ENCODE measurements at regions not wholly inside any gene's neighbourhood (a gene's known extent, or its start where the extent isn't known, plus 50 kb on each side); places are given as distances from the start of the nearest gene placed in this dataset.

- H3K9me3 Mint-ChIP-seq: peaks cover 0 to 7% (median 4%) of the 10 kb centered on the region in 3 donors
- no peak overlapping the region for H3K27ac Mint-ChIP-seq
- H3K4me1 Mint-ChIP-seq: no peaks in the 10 kb centered on the region
- no peaks in the 10 kb centered on the region for H3K36me3 Mint-ChIP-seq
- H3K4me3 Mint-ChIP-seq: no peak overlapping the region
- H3K27me3 Mint-ChIP-seq: no peaks in the 10 kb centered on the region
Observed at GRCh38 chr13:87903553-87903952, 232.4 kb downstream of the SLITRK5 start.

GRCh38 chr13:87906411-87906810 is 235.2 kb downstream of the SLITRK5 start:
- H3K4me3 Mint-ChIP-seq: no peak overlapping the region
- H3K4me1 Mint-ChIP-seq: peaks cover 0 to 1% (median 0%) of the 10 kb centered on the region in 3 donors
- H3K9me3 Mint-ChIP-seq: peaks cover 0 to 4% (median 3%) of the 10 kb centered on the region in 3 donors
- H3K27ac Mint-ChIP-seq: no peak overlapping the region
- H3K36me3 Mint-ChIP-seq: no peaks in the 10 kb centered on the region
- no peaks in the 10 kb centered on the region for H3K27me3 Mint-ChIP-seq

GRCh38 chr13:87907202-87907601 is 236.0 kb downstream of the SLITRK5 start:
- peaks cover 0 to 4% (median 3%) of the 10 kb centered on the region in 3 donors for H3K9me3 Mint-ChIP-seq
- no peak overlapping the region for H3K4me3 Mint-ChIP-seq
- no peaks in the 10 kb centered on the region for H3K27me3 Mint-ChIP-seq
- H3K27ac Mint-ChIP-seq: no peak overlapping the region
- H3K4me1 Mint-ChIP-seq: peaks cover 0 to 1% (median 0%) of the 10 kb centered on the region in 3 donors
- H3K36me3 Mint-ChIP-seq: no peaks in the 10 kb centered on the region

GRCh38 chr13:87919956-87920355 is 248.8 kb downstream of the SLITRK5 start:
- Mint-ChIP-seq H3K27ac (no peak overlapping the region), H3K4me1 (peaks cover 0 to 5% (median 0%) of the 10 kb centered on the region in 3 donors), H3K4me3 (no peak overlapping the region), H3K36me3 (no peaks in the 10 kb centered on the region), H3K9me3 (peaks cover 5 to 11% (median 7%) of the 10 kb centered on the region in 3 donors), H3K27me3 (no peaks in the 10 kb centered on the region)

GRCh38 chr13:87923753-87924152 is 252.6 kb downstream of the SLITRK5 start:
- no peak overlapping the region for H3K27ac Mint-ChIP-seq
- peaks cover 2 to 12% (median 6%) of the 10 kb centered on the region in 3 donors for H3K9me3 Mint-ChIP-seq
- peaks cover 0 to 2% (median 0%) of the 10 kb centered on the region in 3 donors for H3K4me1 Mint-ChIP-seq
- H3K36me3 Mint-ChIP-seq: no peaks in the 10 kb centered on the region
- no peaks in the 10 kb centered on the region for H3K27me3 Mint-ChIP-seq
- no peak overlapping the region for H3K4me3 Mint-ChIP-seq

- Mint-ChIP-seq H3K36me3 (no peaks in the 10 kb centered on the region), H3K4me1 (peaks cover 0 to 2% (median 0%) of the 10 kb centered on the region in 3 donors), H3K9me3 (peaks cover 2 to 12% (median 6%) of the 10 kb centered on the region in 3 donors), H3K4me3 (no peak overlapping the region), H3K27ac (no peak overlapping the region), H3K27me3 (no peaks in the 10 kb centered on the region)
Observed at GRCh38 chr13:87925006-87925405, 253.8 kb downstream of the SLITRK5 start.

GRCh38 chr13:87940776-87941175 is 269.6 kb downstream of the SLITRK5 start:
- no peak overlapping the region for H3K27ac Mint-ChIP-seq
- no peak overlapping the region for H3K4me3 Mint-ChIP-seq
- H3K4me1 Mint-ChIP-seq: no peaks in the 10 kb centered on the region
- no peaks in the 10 kb centered on the region for H3K36me3 Mint-ChIP-seq
- H3K27me3 Mint-ChIP-seq: no peaks in the 10 kb centered on the region
- peaks cover 0 to 8% (median 4%) of the 10 kb centered on the region in 3 donors for H3K9me3 Mint-ChIP-seq

GRCh38 chr13:87941226-87941625 is 270.1 kb downstream of the SLITRK5 start:
- no peaks in the 10 kb centered on the region for H3K4me1 Mint-ChIP-seq
- H3K36me3 Mint-ChIP-seq: no peaks in the 10 kb centered on the region
- H3K27me3 Mint-ChIP-seq: no peaks in the 10 kb centered on the region
- H3K27ac Mint-ChIP-seq: no peak overlapping the region
- peaks cover 0 to 8% (median 4%) of the 10 kb centered on the region in 3 donors for H3K9me3 Mint-ChIP-seq
- no peak overlapping the region for H3K4me3 Mint-ChIP-seq

- Mint-ChIP-seq H3K4me1 (no peaks in the 10 kb centered on the region), H3K4me3 (no peak overlapping the region), H3K27me3 (no peaks in the 10 kb centered on the region), H3K27ac (no peak overlapping the region), H3K36me3 (no peaks in the 10 kb centered on the region), H3K9me3 (peaks cover 2 to 8% (median 4%) of the 10 kb centered on the region in 3 donors)
Observed at GRCh38 chr13:87942205-87942604, 271.0 kb downstream of the SLITRK5 start.

GRCh38 chr13:87944038-87944437 is 272.9 kb downstream of the SLITRK5 start:
- Mint-ChIP-seq H3K4me1 (no peaks in the 10 kb centered on the region), H3K36me3 (no peaks in the 10 kb centered on the region), H3K27ac (no peak overlapping the region), H3K9me3 (peaks cover 2 to 8% (median 4%) of the 10 kb centered on the region in 3 donors), H3K27me3 (no peaks in the 10 kb centered on the region), H3K4me3 (no peak overlapping the region)

- Mint-ChIP-seq H3K9me3 (peaks cover 0 to 6% (median 1%) of the 10 kb centered on the region in 3 donors), H3K4me3 (no peak overlapping the region), H3K36me3 (no peaks in the 10 kb centered on the region), H3K27me3 (no peaks in the 10 kb centered on the region), H3K4me1 (no peaks in the 10 kb centered on the region), H3K27ac (no peak overlapping the region)
Observed at GRCh38 chr13:87952377-87952776, 281.2 kb downstream of the SLITRK5 start.

- Mint-ChIP-seq H3K27me3 (no peaks in the 10 kb centered on the region), H3K4me3 (no peak overlapping the region), H3K4me1 (no peaks in the 10 kb centered on the region), H3K27ac (no peak overlapping the region), H3K9me3 (peaks cover 0 to 6% (median 1%) of the 10 kb centered on the region in 3 donors), H3K36me3 (no peaks in the 10 kb centered on the region)
Observed at GRCh38 chr13:87953381-87953780, 282.2 kb downstream of the SLITRK5 start.

- no peak overlapping the region for H3K4me3 Mint-ChIP-seq
- no peaks in the 10 kb centered on the region for H3K4me1 Mint-ChIP-seq
- no peaks in the 10 kb centered on the region for H3K36me3 Mint-ChIP-seq
- no peak overlapping the region for H3K27ac Mint-ChIP-seq
- H3K9me3 Mint-ChIP-seq: peaks cover 0 to 6% (median 1%) of the 10 kb centered on the region in 3 donors
- H3K27me3 Mint-ChIP-seq: no peaks in the 10 kb centered on the region
Observed at GRCh38 chr13:87954091-87954490, 282.9 kb downstream of the SLITRK5 start.

GRCh38 chr13:87961546-87961945 is 290.4 kb downstream of the SLITRK5 start:
- no peaks in the 10 kb centered on the region for H3K4me1 Mint-ChIP-seq
- no peak overlapping the region for H3K27ac Mint-ChIP-seq
- no peak overlapping the region for H3K4me3 Mint-ChIP-seq
- H3K27me3 Mint-ChIP-seq: no peaks in the 10 kb centered on the region
- H3K36me3 Mint-ChIP-seq: no peaks in the 10 kb centered on the region
- peaks cover 1 to 5% (median 2%) of the 10 kb centered on the region in 3 donors for H3K9me3 Mint-ChIP-seq

GRCh38 chr13:87972568-87972967 is 301.4 kb downstream of the SLITRK5 start:
- Mint-ChIP-seq H3K4me1 (no peaks in the 10 kb centered on the region), H3K4me3 (no peak overlapping the region), H3K27ac (no peak overlapping the region), H3K36me3 (no peaks in the 10 kb centered on the region), H3K27me3 (no peaks in the 10 kb centered on the region), H3K9me3 (peaks cover 0 to 3% (median 0%) of the 10 kb centered on the region in 3 donors)

- H3K9me3 Mint-ChIP-seq: peaks cover 0 to 3% (median 2%) of the 10 kb centered on the region in 3 donors
- H3K4me3 Mint-ChIP-seq: no peak overlapping the region
- H3K4me1 Mint-ChIP-seq: no peaks in the 10 kb centered on the region
- H3K27ac Mint-ChIP-seq: no peak overlapping the region
- no peaks in the 10 kb centered on the region for H3K36me3 Mint-ChIP-seq
- no peaks in the 10 kb centered on the region for H3K27me3 Mint-ChIP-seq
Observed at GRCh38 chr13:87975035-87975434, 303.9 kb downstream of the SLITRK5 start.
